Keratinocyte (primary cell): ENCODE measurements at regions not wholly inside any gene's neighbourhood (a gene's known extent, or its start where the extent isn't known, plus 50 kb on each side); places are given as distances from the start of the nearest gene placed in this dataset.

ENCODE experiments used
- DNase-seq: peaks from one replicate; pipeline ENCODE4 v3.0.0-alpha.2; 2011; ENCODE audit warnings: low read depth, missing footprints, low spot score
- FAIRE-seq: peaks from 2 replicates; lab custom pipeline; 2011; peaks lifted over from hg19 to GRCh38; lab: Jason Lieb, UNC
- H2AFZ ChIP-seq: 2 replicates; pipeline ENCODE4 v1.6.0; 2012; ENCODE audit warnings: low read length, control low read depth, inconsistent platforms; ENCODE audit not compliant: control insufficient read depth
- H3K27ac ChIP-seq: 2 replicates; pipeline ENCODE4 v1.5.1; 2011; ENCODE audit warnings: low read length; ENCODE audit not compliant: control insufficient read depth, insufficient read depth
- H3K27me3 ChIP-seq: 3 replicates; pipeline ENCODE4 v1.6.0; 2011; ENCODE audit warnings: low read length; ENCODE audit not compliant: control insufficient read depth, insufficient read depth; ENCODE audit errors: extremely low read depth
- H3K36me3 ChIP-seq, 2 experiments: 2 replicates in 1 of 2; 3 replicates in 1 of 2; pipeline ENCODE4 v1.5.1; 2011; ENCODE audit warnings: low read length in 2 of 2, mild to moderate bottlenecking in 1 of 2; ENCODE audit not compliant: control insufficient read depth in 2 of 2, insufficient read depth in 2 of 2; ENCODE audit errors: extremely low read depth in 1 of 2
- H3K4me1 ChIP-seq: 3 replicates; pipeline ENCODE4 v1.5.1; 2011; ENCODE audit warnings: low read length; ENCODE audit not compliant: control insufficient read depth, insufficient read depth; ENCODE audit errors: extremely low read depth
- H3K4me2 ChIP-seq: 3 replicates; pipeline ENCODE4 v1.6.0; 2011; ENCODE audit warnings: low read depth, low read length; ENCODE audit not compliant: control insufficient read depth, insufficient read depth; ENCODE audit errors: extremely low read depth
- H3K4me3 ChIP-seq, 3 experiments: fragments of 200-600 bp in 1 of 3; sonication (generic) in 1 of 3; 2 replicates in 2 of 3; 3 replicates in 1 of 3; pipeline ENCODE4 v1.5.1; 2011 to 2016; ENCODE audit warnings: low read length in 3 of 3, mild to moderate bottlenecking in 3 of 3, control low read depth in 2 of 3, inconsistent platforms in 1 of 3, low read depth in 1 of 3, mixed read lengths in 1 of 3, mixed run types in 1 of 3, moderate library complexity in 1 of 3; ENCODE audit not compliant: control insufficient read depth in 2 of 3, insufficient read depth in 2 of 3; ENCODE audit errors: extremely low read depth in 1 of 3
- H3K79me2 ChIP-seq: 2 replicates; pipeline ENCODE4 v1.6.0; 2012; ENCODE audit warnings: low read length; ENCODE audit not compliant: control insufficient read depth, insufficient read depth
- H3K9ac ChIP-seq: 3 replicates; pipeline ENCODE4 v1.6.0; 2011; ENCODE audit warnings: low read length; ENCODE audit not compliant: control insufficient read depth, insufficient read depth; ENCODE audit errors: extremely low read depth
- H3K9me1 ChIP-seq: 3 replicates; pipeline ENCODE4 v1.6.0; 2011; ENCODE audit warnings: low read length; ENCODE audit not compliant: control insufficient read depth, insufficient read depth; ENCODE audit errors: extremely low read depth
- H3K9me3 ChIP-seq: 2 replicates; pipeline ENCODE4 v1.5.1; 2012; ENCODE audit warnings: low read depth, low read length; ENCODE audit not compliant: control insufficient read depth
- H4K20me1 ChIP-seq: 3 replicates; pipeline ENCODE4 v1.6.0; 2011; ENCODE audit warnings: low read length; ENCODE audit not compliant: control insufficient read depth, insufficient read depth; ENCODE audit errors: extremely low read depth
- EZH2 ChIP-seq: IDR thresholded peaks from one replicate; pipeline ENCODE4 v1.6.1; 2012; ENCODE audit warnings: inconsistent platforms, mild to moderate bottlenecking, low read length, moderate library complexity
- dilution Hi-C: fragments of 300-500 bp; cut with MboI; formaldehyde crosslinking; loops from one replicate; pipeline ENCODE4 v1.7.0; 2020; ENCODE audit warnings: low sequenced_read_pairs; ENCODE audit not compliant: extremely low pct_ligation_motif_present
- TF ChIP-seq, protein P1 (sequence below), 3 experiments: IDR thresholded peaks in 1 of 3; conservative IDR thresholded peaks in 1 of 3; optimal IDR thresholded peaks in 1 of 3; 2 replicates in 2 of 3; 3 replicates in 1 of 3; pipeline versions ENCODE3 to v1.5.1; 2011; ENCODE audit warnings: low read length in 3 of 3, mild to moderate bottlenecking in 3 of 3, moderate library complexity in 2 of 3, control low read depth in 1 of 3, inconsistent platforms in 1 of 3; ENCODE audit not compliant: insufficient read depth in 2 of 3; ENCODE audit errors: extremely low read depth in 1 of 3

DNA sequence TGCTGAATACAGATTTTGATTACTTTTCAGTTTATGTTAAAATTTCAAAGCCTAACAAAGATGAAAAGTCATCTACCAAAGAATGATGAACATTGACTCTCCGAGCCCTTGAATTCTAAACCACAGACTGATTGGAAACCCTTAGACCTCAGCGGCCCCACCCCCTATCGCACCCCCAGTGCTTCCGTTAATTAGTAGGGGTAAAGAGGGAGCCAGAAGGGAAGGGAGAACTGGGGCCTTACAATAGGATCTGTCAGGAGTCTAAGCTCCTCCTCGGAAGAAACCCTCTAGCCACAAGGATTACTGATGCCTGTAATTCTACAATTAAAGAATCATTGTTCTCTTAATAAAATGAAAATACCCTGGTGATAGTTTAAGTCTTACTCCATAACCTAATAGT, 79.7 kb upstream of the JARID2 start:
- Histone ChIP-seq H3K4me2 (no peak overlapping the region), H3K27ac (no peak overlapping the region), H3K4me3 (no peak overlapping the region), H3K9me1 (no peaks in the 10 kb centered on the region), H3K79me2 (no peaks in the 10 kb centered on the region), H3K36me3 (no peaks in the 10 kb centered on the region), H3K27me3 (no peaks in the 10 kb centered on the region), H4K20me1 (no peaks in the 10 kb centered on the region), H2AFZ (no peak overlapping the region), H3K4me1 (no peaks in the 10 kb centered on the region), H3K9ac (no peak overlapping the region), H3K9me3 (no peaks in the 10 kb centered on the region)
- TF ChIP-seq, protein P1, sequence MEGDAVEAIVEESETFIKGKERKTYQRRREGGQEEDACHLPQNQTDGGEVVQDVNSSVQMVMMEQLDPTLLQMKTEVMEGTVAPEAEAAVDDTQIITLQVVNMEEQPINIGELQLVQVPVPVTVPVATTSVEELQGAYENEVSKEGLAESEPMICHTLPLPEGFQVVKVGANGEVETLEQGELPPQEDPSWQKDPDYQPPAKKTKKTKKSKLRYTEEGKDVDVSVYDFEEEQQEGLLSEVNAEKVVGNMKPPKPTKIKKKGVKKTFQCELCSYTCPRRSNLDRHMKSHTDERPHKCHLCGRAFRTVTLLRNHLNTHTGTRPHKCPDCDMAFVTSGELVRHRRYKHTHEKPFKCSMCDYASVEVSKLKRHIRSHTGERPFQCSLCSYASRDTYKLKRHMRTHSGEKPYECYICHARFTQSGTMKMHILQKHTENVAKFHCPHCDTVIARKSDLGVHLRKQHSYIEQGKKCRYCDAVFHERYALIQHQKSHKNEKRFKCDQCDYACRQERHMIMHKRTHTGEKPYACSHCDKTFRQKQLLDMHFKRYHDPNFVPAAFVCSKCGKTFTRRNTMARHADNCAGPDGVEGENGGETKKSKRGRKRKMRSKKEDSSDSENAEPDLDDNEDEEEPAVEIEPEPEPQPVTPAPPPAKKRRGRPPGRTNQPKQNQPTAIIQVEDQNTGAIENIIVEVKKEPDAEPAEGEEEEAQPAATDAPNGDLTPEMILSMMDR (optimal IDR thresholded peaks at IDR 0.05 in 1 of 3, IDR thresholded peaks at IDR 0.05 in 1 of 3, conservative IDR thresholded peaks at IDR 0.05 in 1 of 3; ENCODE audit: extremely low read depth in 1 of 3, insufficient read depth in 2 of 3, low read length in 3 of 3): no peak
- TF ChIP-seq EZH2: no peak
- dilution Hi-C loops: no loop called here
- DNase-seq: no peak
- FAIRE-seq: no peak

DNA sequence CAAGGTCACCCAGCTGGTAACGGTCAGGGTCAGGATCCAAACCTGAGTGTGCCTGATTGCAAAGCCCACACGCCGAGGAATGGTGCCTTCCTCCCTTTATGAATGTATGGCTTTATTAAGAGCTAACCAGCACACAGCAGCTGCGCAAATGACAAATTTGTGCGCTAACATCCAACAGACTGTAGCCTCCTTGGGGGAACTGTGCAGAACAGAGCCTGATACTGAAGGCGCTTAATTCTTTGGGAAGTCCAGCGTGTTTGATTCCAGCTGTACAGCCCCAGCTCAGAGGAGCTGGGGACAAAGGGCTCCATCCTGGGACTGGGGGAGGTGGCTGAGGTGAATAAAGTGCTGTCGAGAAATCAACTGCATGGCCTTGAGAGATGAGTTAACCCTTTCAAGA, 75.7 kb upstream of the JARID2 start:
- Histone ChIP-seq H2AFZ (no peak overlapping the region), H3K4me2 (no peak overlapping the region), H3K9me1 (no peaks in the 10 kb centered on the region), H3K27ac (no peak overlapping the region), H3K36me3 (no peaks in the 10 kb centered on the region), H3K9ac (no peak overlapping the region), H3K4me3 (no peak overlapping the region), H3K9me3 (no peaks in the 10 kb centered on the region), H3K4me1 (no peaks in the 10 kb centered on the region), H3K27me3 (no peaks in the 10 kb centered on the region), H3K79me2 (no peaks in the 10 kb centered on the region), H4K20me1 (no peaks in the 10 kb centered on the region)
- TF ChIP-seq EZH2: no peak
- TF ChIP-seq, protein P1 (optimal IDR thresholded peaks at IDR 0.05 in 1 of 3, IDR thresholded peaks at IDR 0.05 in 1 of 3, conservative IDR thresholded peaks at IDR 0.05 in 1 of 3; ENCODE audit: extremely low read depth in 1 of 3, insufficient read depth in 2 of 3, low read length in 3 of 3): no peak
- dilution Hi-C loops: no loop called here
- FAIRE-seq (no peak), DNase-seq (no peak)
